Esophagus muscularis mucosa (tissue), 4 donors: ENCODE measurements at regions not wholly inside any gene's neighbourhood (a gene's known extent, or its start where the extent isn't known, plus 50 kb on each side); places are given as distances from the start of the nearest gene placed in this dataset.
"Not testable (repeated sequence)": the region's sequence is repeated elsewhere in the genome, so short reads cannot be mapped to it uniquely, and the experiment has no call there.

Experiments used
- DNase-seq: peaks from one replicate; pipeline ENCODE4 v3.0.0-alpha.2; 2017; ENCODE audit errors: extremely low spot score
- H3K27ac ChIP-seq, 4 donors: fragments of 200-600 bp; sonication (generic); replicated peaks in 1 of 4; 1 replicate in 3 of 4; 2 replicates in 1 of 4; pipeline ENCODE4 v1.5.1; 2016 to 2019; ENCODE audit warnings: mild to moderate bottlenecking in 1 of 4
- H3K27me3 ChIP-seq, 4 donors: fragments of 200-600 bp; sonication (generic); one replicate each; pipeline versions ENCODE4 v1.5.1 to v1.6.0; 2016 to 2019
- H3K36me3 ChIP-seq, 4 donors: fragments of 200-600 bp; sonication (generic); one replicate each; pipeline ENCODE4 v1.5.1; 2016 to 2019
- H3K4me1 ChIP-seq, 4 donors: fragments of 200-600 bp; sonication (generic); one replicate each; pipeline ENCODE4 v1.5.1; 2016 to 2019
- H3K4me3 ChIP-seq, 4 donors: fragments of 200-600 bp; sonication (generic); 1 replicate in 2 of 4; 2 replicates in 2 of 4; pipeline ENCODE4 v1.5.1; 2016 to 2019; ENCODE audit warnings: mild to moderate bottlenecking in 4 of 4, moderate library complexity in 1 of 4
- H3K9me3 ChIP-seq, 4 donors: fragments of 200-600 bp; sonication (generic); 1 replicate in 3 of 4; 2 replicates in 1 of 4; pipeline ENCODE4 v1.5.1; 2016 to 2019
- CTCF ChIP-seq, 3 experiments: fragments of 200-600 bp in 2 of 3; fragments of 450-650 bp in 1 of 3; sonication (generic) in 2 of 3; IDR thresholded peaks; one replicate each; pipeline ENCODE4 v1.5.1; 2017 to 2019; ENCODE audit warnings: antibody characterized with exemption in 3 of 3, mild to moderate bottlenecking in 2 of 3, moderate library complexity in 1 of 3
- EP300 ChIP-seq: sonication (generic); formaldehyde crosslinking; IDR thresholded peaks from one replicate; pipeline ENCODE4 v1.6.1; 2017; ENCODE audit warnings: antibody characterized with exemption
- POLR2A ChIP-seq: fragments of 450-650 bp; IDR thresholded peaks from one replicate; pipeline ENCODE4 v1.6.1; 2017; ENCODE audit warnings: antibody characterized with exemption, moderate library complexity, mild to moderate bottlenecking, low read depth
- POLR2AphosphoS5 ChIP-seq, 2 donors: sonication (generic); formaldehyde crosslinking; IDR thresholded peaks; one replicate each; pipeline ENCODE4 v1.6.1; 2017; ENCODE audit warnings: antibody characterized with exemption in 2 of 2
- WGBS: methylation state at CpG from one replicate; pipeline ENCODE4 v1.1.5; 2018; 5-methylcytosine and 5-hydroxymethylcytosine counted together
- intact Hi-C: fragments of 100-400 bp; cut with DNase I; formaldehyde crosslinking; loops from one replicate; pipeline ENCODE4 v1.15.1; 2023

GRCh38 chr6:10312445-10312844, 102.4 kb downstream of the TFAP2A start:
- Histone ChIP-seq H3K27ac (no peak overlapping the region), H3K4me3 (no peak overlapping the region), H3K27me3 (no peaks in the 10 kb centered on the region), H3K9me3 (no peaks in the 10 kb centered on the region), H3K4me1 (peaks cover 0 to 25% (median 18%) of the 10 kb centered on the region in 4 donors), H3K36me3 (no peaks in the 10 kb centered on the region)
- TF ChIP-seq CTCF (IDR thresholded peaks at IDR 0.05) (no peak), EP300 (no peak), POLR2AphosphoS5 (IDR thresholded peaks at IDR 0.05) (no peak), POLR2A (no peak)
- no peak for DNase-seq
- 83% methylated on average over 11 of the region's 11 CpGs for WGBS
- intact Hi-C loops = loop anchor here (10.0 kb wide), 1 partner anchor 82 kb away; no protein-coding TSS in a partner anchor

GRCh38 chr6:10311546-10312405, 103.1 kb downstream of the TFAP2A start:
- intact Hi-C loops = loop anchor here (10.0 kb wide), 1 partner anchor 83 kb away; no protein-coding TSS in a partner anchor

GRCh38 chr6:10310826-10311225, 104.0 kb downstream of the TFAP2A start:
- peaks cover 0 to 9% (median 4%) of the 10 kb centered on the region in 4 donors for H3K4me1 ChIP-seq
- no peak for DNase-seq

More at GRCh38 chr6:10311546-10312405, 103.1 kb downstream of the TFAP2A start:
- WGBS = 92% methylated on average over 14 of the region's 14 CpGs
- DNase-seq, H3K36me3 ChIP-seq, H3K27ac ChIP-seq, H3K27me3 ChIP-seq, H3K4me3 ChIP-seq, H3K9me3 ChIP-seq: not testable (repeated sequence)
- peaks cover 0 to 19% (median 12%) of the 10 kb centered on the region in 4 donors for H3K4me1 ChIP-seq

GRCh38 chr6:10310330-10310653, 104.6 kb downstream of the TFAP2A start:
- Histone ChIP-seq H3K9me3 (no peaks in the 10 kb centered on the region), H3K36me3 (no peaks in the 10 kb centered on the region), H3K27ac (no peak overlapping the region), H3K4me1 (peaks cover 0 to 4% (median under 1%) of the 10 kb centered on the region in 4 donors), H3K27me3 (no peaks in the 10 kb centered on the region), H3K4me3 (no peak overlapping the region)
- no peak for TF ChIP-seq POLR2AphosphoS5 (IDR thresholded peaks at IDR 0.05)
- no peak for TF ChIP-seq EP300
- no peak for TF ChIP-seq POLR2A
- TF ChIP-seq CTCF (IDR thresholded peaks at IDR 0.05) = no peak
- WGBS = 47% methylated on average over 4 of the region's 4 CpGs
- intact Hi-C loops = loop anchor here (10.0 kb wide), 1 partner anchor 85 kb away; no protein-coding TSS in a partner anchor
- DNase-seq = no peak

More at GRCh38 chr6:10310826-10311225, 104.0 kb downstream of the TFAP2A start:
- 80% methylated on average over 10 of the region's 10 CpGs for WGBS
- H3K9me3 ChIP-seq = no peaks in the 10 kb centered on the region
- no peaks in the 10 kb centered on the region for H3K27me3 ChIP-seq
- no peak overlapping the region for H3K27ac ChIP-seq
- intact Hi-C loops = loop anchor here (10.0 kb wide), 1 partner anchor 84 kb away; no protein-coding TSS in a partner anchor
- no peak overlapping the region for H3K4me3 ChIP-seq
- TF ChIP-seq POLR2AphosphoS5 (IDR thresholded peaks at IDR 0.05) (no peak), POLR2A (no peak), EP300 (no peak), CTCF (IDR thresholded peaks at IDR 0.05) (no peak)
- H3K36me3 ChIP-seq = no peaks in the 10 kb centered on the region

GRCh38 chr6:10309457-10310329, 105.2 kb downstream of the TFAP2A start:
- intact Hi-C loops = loop anchor here (10.0 kb wide), 1 partner anchor 85 kb away; no protein-coding TSS in a partner anchor
- Histone ChIP-seq H3K27me3 (no peaks in the 10 kb centered on the region), H3K4me1 (no peaks in the 10 kb centered on the region), H3K36me3 (no peaks in the 10 kb centered on the region), H3K27ac (no peak overlapping the region), H3K9me3 (no peaks in the 10 kb centered on the region), H3K4me3 (no peak overlapping the region)
- 63% methylated on average over 7 of the region's 7 CpGs for WGBS
- no peak for DNase-seq
- TF ChIP-seq EP300 (no peak), POLR2A (no peak), POLR2AphosphoS5 (IDR thresholded peaks at IDR 0.05) (no peak), CTCF (IDR thresholded peaks at IDR 0.05) (no peak)
